ENCODE measurements at regions not wholly inside any gene's neighbourhood (a gene's known extent, or its start where the extent isn't known, plus 50 kb on each side); places are given as distances from the start of the nearest gene placed in this dataset.

- TF ChIP-seq CTCF (IDR thresholded peaks at IDR 0.05) (no peak), POLR2A (IDR thresholded peaks at IDR 0.05) (no peak)
These were observed 277.5 kb downstream of the RPS4Y2 start for GRCh38 chrY:21033363-21033762.

Data from Peyer's patch (tissue), 4 donors.